GM12891 (cell line): ENCODE measurements at regions not wholly inside any gene's neighbourhood (a gene's known extent, or its start where the extent isn't known, plus 50 kb on each side); places are given as distances from the start of the nearest gene placed in this dataset.

Experiments
- POLR2A ChIP-seq: IDR thresholded peaks from 2 replicates; pipeline ENCODE4 v1.6.1; 2011; ENCODE audit warnings: low read depth, low read length, control low read depth
- POLR2AphosphoS5 ChIP-seq: IDR thresholded peaks from 2 replicates; pipeline ENCODE4 v1.6.1; 2011; ENCODE audit warnings: low read depth, low read length, control low read depth
- SPI1 ChIP-seq: IDR thresholded peaks from 2 replicates; pipeline ENCODE4 v1.6.1; 2011; ENCODE audit warnings: low read depth, low read length, control low read depth

DNA sequence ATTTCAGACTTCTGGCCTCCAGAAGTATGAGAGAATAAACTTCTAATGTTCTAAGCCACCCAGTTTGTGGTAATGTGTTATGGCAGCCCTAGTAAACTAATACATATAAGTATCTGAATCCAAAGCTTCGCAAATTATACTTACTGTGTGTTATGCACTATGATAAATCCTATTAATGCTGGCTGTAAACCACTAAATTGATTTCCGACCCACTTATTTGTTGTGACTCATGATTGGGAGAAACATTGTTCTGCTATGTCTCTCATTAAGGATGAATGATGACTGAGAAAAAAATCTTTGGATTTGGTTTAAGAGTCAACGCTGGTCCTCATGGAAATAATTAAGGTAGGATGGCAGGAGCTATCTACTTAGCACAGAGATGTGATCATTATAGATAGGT, 62.0 kb downstream of the FZD4 start:
- TF ChIP-seq POLR2A (no peak), POLR2AphosphoS5 (no peak), SPI1 (no peak)
